ENCODE measurements at regions not wholly inside any gene's neighbourhood (a gene's known extent, or its start where the extent isn't known, plus 50 kb on each side); places are given as distances from the start of the nearest gene placed in this dataset.

- DNase-seq = no peak
These were observed 1014.8 kb downstream of the RAPGEF2 start for GRCh38 chr4:160117686-160118085.

GRCh38 chr4:160125576-160126287 lies 1022.9 kb downstream of the RAPGEF2 start:
- DNase-seq = peak in 1 of 2 experiments; percentile 44

- no peak for DNase-seq
These were observed 1024.3 kb downstream of the RAPGEF2 start for GRCh38 chr4:160127211-160127610.

- no peak for DNase-seq
These were observed 1026.6 kb downstream of the RAPGEF2 start for GRCh38 chr4:160129439-160129838.

GRCh38 chr4:160136021-160136420 lies 1033.1 kb downstream of the RAPGEF2 start:
- DNase-seq = no peak

- no peak for DNase-seq
These were observed 1038.3 kb downstream of the RAPGEF2 start for GRCh38 chr4:160141206-160141605.

GRCh38 chr4:160142579-160142978 lies 1039.7 kb downstream of the RAPGEF2 start:
- DNase-seq = no peak

- no peak for DNase-seq
These were observed 1040.7 kb downstream of the RAPGEF2 start for GRCh38 chr4:160143574-160143973.

- DNase-seq = no peak
These were observed 1056.6 kb downstream of the RAPGEF2 start for GRCh38 chr4:160159457-160159856.

GRCh38 chr4:160161026-160161425 lies 1058.1 kb downstream of the RAPGEF2 start:
- DNase-seq = no peak

- no peak for DNase-seq
These were observed 1072.3 kb downstream of the RAPGEF2 start for GRCh38 chr4:160175064-160175643.

GRCh38 chr4:160180211-160180610 lies 1077.3 kb downstream of the RAPGEF2 start:
- no peak for DNase-seq

GRCh38 chr4:160182727-160183126 lies 1079.8 kb downstream of the RAPGEF2 start:
- no peak for DNase-seq

- no peak for DNase-seq
These were observed 1082.0 kb downstream of the RAPGEF2 start for GRCh38 chr4:160184884-160185283.

GRCh38 chr4:160193787-160194186 lies 1090.9 kb downstream of the RAPGEF2 start:
- no peak for DNase-seq

GRCh38 chr4:160194716-160195115 lies 1091.8 kb downstream of the RAPGEF2 start:
- DNase-seq = no peak

GRCh38 chr4:160202802-160203201 lies 1099.9 kb downstream of the RAPGEF2 start:
- DNase-seq = no peak

- no peak for DNase-seq
These were observed 1109.2 kb downstream of the RAPGEF2 start for GRCh38 chr4:160212078-160212477.

- no peak for DNase-seq
These were observed 1110.5 kb downstream of the RAPGEF2 start for GRCh38 chr4:160213366-160213765.

GRCh38 chr4:160217352-160217751 lies 1114.5 kb downstream of the RAPGEF2 start:
- no peak for DNase-seq

- no peak for DNase-seq
These were observed 1121.2 kb downstream of the RAPGEF2 start for GRCh38 chr4:160224049-160224448.

GRCh38 chr4:160233141-160233540 lies 1130.3 kb downstream of the RAPGEF2 start:
- DNase-seq = no peak

- no peak for DNase-seq
These were observed 1132.4 kb downstream of the RAPGEF2 start for GRCh38 chr4:160235285-160235684.

- no peak for DNase-seq
These were observed 1132.9 kb downstream of the RAPGEF2 start for GRCh38 chr4:160235771-160236170.

GRCh38 chr4:160238790-160239189 lies 1135.9 kb downstream of the RAPGEF2 start:
- DNase-seq = no peak

All from NCI-H2081 (cell line).